Colonic mucosa (tissue), 4 donors: ENCODE measurements at regions not wholly inside any gene's neighbourhood (a gene's known extent, or its start where the extent isn't known, plus 50 kb on each side); places are given as distances from the start of the nearest gene placed in this dataset.
"Not testable (repeated sequence)": the region's sequence is repeated elsewhere in the genome, so short reads cannot be mapped to it uniquely, and the experiment has no call there.

Experiments used
- DNase-seq: peaks from one replicate; pipeline ENCODE4 v3.0.0-alpha.2; 2020
- H3K27ac ChIP-seq: fragments of 200-600 bp; one replicate; pipeline ENCODE4 v1.8.0; 2021
- H3K27me3 ChIP-seq: fragments of 200-600 bp; one replicate; pipeline ENCODE4 v1.8.0; 2021
- H3K36me3 ChIP-seq: fragments of 200-600 bp; one replicate; pipeline ENCODE4 v1.8.0; 2021
- H3K4me1 ChIP-seq: fragments of 200-600 bp; one replicate; pipeline ENCODE4 v1.8.0; 2021; ENCODE audit warnings: mild to moderate bottlenecking
- H3K4me3 ChIP-seq: fragments of 200-600 bp; one replicate; pipeline ENCODE4 v1.8.0; 2021
- H3K9ac ChIP-seq, 2 donors: one replicate each; pipeline ENCODE4 v1.7.0; 2013; ENCODE audit warnings: control low read depth in 2 of 2, low read depth in 2 of 2, low read length in 2 of 2
- H3K9me3 ChIP-seq: fragments of 200-600 bp; one replicate; pipeline ENCODE4 v1.8.0; 2021
- CTCF ChIP-seq: fragments of 200-600 bp; IDR thresholded peaks from one replicate; pipeline ENCODE4 v1.8.0; 2022; ENCODE audit warnings: antibody characterized with exemption, mild to moderate bottlenecking
- intact Hi-C: fragments of 100-400 bp; cut with DNase I; formaldehyde crosslinking; loops from one replicate; pipeline ENCODE4 v1.14.1; 2022
- donor health status: healthy.
- donor health status: DM: no; HTN: no; CAD: no.
- donor health status: DM: no; HTN: no; CAD: no.

- no peak overlapping the region for H3K9ac ChIP-seq
Observed at GRCh38 chr1:70827030-70827429, 220.6 kb downstream of the PTGER3 start.

DNA sequence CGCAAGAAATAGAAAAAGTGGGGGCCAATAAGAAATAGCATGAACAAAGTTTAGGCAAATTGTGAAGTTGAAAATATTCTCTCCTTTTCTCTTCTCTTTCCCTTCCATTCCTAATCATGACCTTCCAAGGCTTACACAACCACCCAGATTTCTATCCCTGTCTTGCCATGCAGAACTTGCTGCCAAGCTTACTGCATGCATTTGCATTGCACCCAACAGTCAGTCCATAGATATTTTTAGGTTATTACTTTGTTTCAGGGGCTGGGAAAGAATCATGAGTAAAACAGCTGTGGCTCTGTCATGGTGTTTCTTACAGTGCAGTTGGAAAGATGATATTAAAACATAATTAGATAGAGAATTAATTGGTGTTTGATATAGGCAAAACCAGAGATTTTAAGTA is 219.4 kb downstream of the PTGER3 start:
- H3K4me3 ChIP-seq, result no peak overlapping the region
- no peak overlapping the region for H3K27ac ChIP-seq
- H3K36me3 ChIP-seq, result no peaks in the 10 kb centered on the region
- no peak for DNase-seq
- no peak for TF ChIP-seq CTCF
- H3K27me3 ChIP-seq, result no peaks in the 10 kb centered on the region
- no peak overlapping the region for H3K9ac ChIP-seq
- no peaks in the 10 kb centered on the region for H3K4me1 ChIP-seq
- intact Hi-C loops, result no loop called here
- H3K9me3 ChIP-seq, result no peaks in the 10 kb centered on the region

More at GRCh38 chr1:70827030-70827429, 220.6 kb downstream of the PTGER3 start:
- Histone ChIP-seq H3K9me3 (no peaks in the 10 kb centered on the region), H3K36me3 (no peaks in the 10 kb centered on the region), H3K4me3 (no peak overlapping the region), H3K27me3 (no peaks in the 10 kb centered on the region), H3K27ac (no peak overlapping the region), H3K4me1 (no peaks in the 10 kb centered on the region)
- intact Hi-C loops, result no loop called here
- TF ChIP-seq CTCF, result no peak
- DNase-seq, result no peak

DNA sequence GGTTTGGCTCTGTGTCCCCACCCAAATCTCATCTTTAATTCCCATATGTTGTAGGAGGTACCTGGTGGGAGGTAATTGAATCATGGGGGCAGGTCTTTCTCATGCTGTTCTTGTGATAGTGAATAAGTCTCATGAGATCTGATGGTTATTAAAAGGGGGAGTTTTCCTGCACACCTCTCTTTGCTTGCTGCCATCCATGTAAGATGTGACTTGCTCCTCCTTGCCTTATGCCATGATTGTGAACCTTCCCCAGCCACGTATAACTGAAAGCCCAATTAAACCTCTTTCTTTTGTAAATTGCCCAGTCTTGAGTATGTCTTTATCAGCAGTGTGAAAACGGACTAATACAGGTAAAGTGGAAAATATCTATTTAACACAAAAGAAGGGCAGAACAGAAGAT is 213.3 kb downstream of the PTGER3 start:
- H3K4me1 ChIP-seq, intact Hi-C loops, H3K9me3 ChIP-seq: not testable (repeated sequence)

GRCh38 chr1:70836456-70836855 is 211.2 kb downstream of the PTGER3 start:
- no peak for TF ChIP-seq CTCF
- Histone ChIP-seq H3K9me3 (no peaks in the 10 kb centered on the region), H3K27ac (no peak overlapping the region), H3K4me1 (no peaks in the 10 kb centered on the region), H3K9ac (no peak overlapping the region), H3K36me3 (no peaks in the 10 kb centered on the region), H3K4me3 (no peak overlapping the region), H3K27me3 (no peaks in the 10 kb centered on the region)
- intact Hi-C loops, result no loop called here
- DNase-seq, result no peak

More for the DNA sequence above, 213.3 kb downstream of the PTGER3 start:
- not testable (repeated sequence) for H3K4me3 ChIP-seq, DNase-seq, H3K9ac ChIP-seq, H3K27ac ChIP-seq, H3K36me3 ChIP-seq, H3K27me3 ChIP-seq

DNA sequence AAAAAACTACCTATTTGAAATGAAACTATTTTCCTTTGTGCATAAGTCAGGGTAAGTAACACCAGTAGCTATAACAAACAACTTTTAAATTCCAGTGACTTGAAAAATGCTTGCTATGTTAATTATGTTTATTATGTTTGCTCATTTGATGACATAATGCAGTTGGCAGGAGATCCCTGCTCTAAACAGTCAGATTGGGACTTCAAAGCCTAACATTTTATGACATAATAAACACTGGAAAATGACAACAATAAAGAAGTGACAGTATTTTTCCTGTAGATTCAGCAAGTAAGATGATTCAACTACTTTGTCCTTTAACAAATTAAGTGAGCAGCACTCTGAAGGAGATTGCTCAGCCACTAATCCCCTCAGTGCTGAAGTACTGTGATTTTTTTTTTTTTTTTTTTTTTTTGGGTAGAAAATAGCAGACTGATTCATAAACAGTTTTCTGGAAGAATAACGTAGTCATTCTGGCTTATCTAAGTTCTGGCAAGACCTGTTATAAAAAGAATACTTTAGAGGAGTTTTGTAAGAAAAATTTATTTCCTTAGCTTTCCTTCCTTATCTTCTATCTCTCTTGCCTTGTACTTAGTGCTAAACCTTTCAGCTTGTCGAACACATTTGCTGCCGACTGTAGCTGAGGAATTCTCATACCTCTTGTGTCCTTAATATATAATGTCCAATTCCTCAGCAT is 207.2 kb downstream of the PTGER3 start:
- H3K9ac ChIP-seq, result no peak overlapping the region
- no peak for TF ChIP-seq CTCF
- no peaks in the 10 kb centered on the region for H3K4me1 ChIP-seq
- intact Hi-C loops, result no loop called here
- no peaks in the 10 kb centered on the region for H3K27me3 ChIP-seq
- H3K4me3 ChIP-seq, result no peak overlapping the region
- DNase-seq, result no peak
- H3K36me3 ChIP-seq, result no peaks in the 10 kb centered on the region
- no peak overlapping the region for H3K27ac ChIP-seq
- H3K9me3 ChIP-seq, result no peaks in the 10 kb centered on the region

- Histone ChIP-seq H3K9me3 (no peaks in the 10 kb centered on the region), H3K4me1 (no peaks in the 10 kb centered on the region), H3K36me3 (no peaks in the 10 kb centered on the region), H3K9ac (no peak overlapping the region), H3K27ac (no peak overlapping the region), H3K27me3 (no peaks in the 10 kb centered on the region), H3K4me3 (no peak overlapping the region)
- TF ChIP-seq CTCF, result no peak
- intact Hi-C loops, result no loop called here
- no peak for DNase-seq
Observed at GRCh38 chr1:70842562-70842961, 205.1 kb downstream of the PTGER3 start.
